ENCODE measurements at regions not wholly inside any gene's neighbourhood (a gene's known extent, or its start where the extent isn't known, plus 50 kb on each side); places are given as distances from the start of the nearest gene placed in this dataset.

GRCh38 chr4:162502109-162502508 lies 338.3 kb upstream of the FSTL5 start:
- no peak for TF ChIP-seq CTCF (IDR thresholded peaks at IDR 0.05)
- TF ChIP-seq REST (IDR thresholded peaks at IDR 0.05; ENCODE audit: insufficient read depth in 1 of 2, low read depth in 2 of 2, low read length in 1 of 2) = no peak
- no peak for TF ChIP-seq POLR2AphosphoS5 (IDR thresholded peaks at IDR 0.05; ENCODE audit: low read depth, low read length)
- no peak for TF ChIP-seq SIN3A (IDR thresholded peaks at IDR 0.05; ENCODE audit: borderline replicate concordance, insufficient read depth, low read depth, low read length)
- TF ChIP-seq TCF7L2 (IDR thresholded peaks at IDR 0.05; ENCODE audit: low read depth, low read length) = no peak

Measured in Panc1 (cell line).